SK-N-SH treated with all-trans-retinoic acid at 6 μM for 48 hours (cell line): ENCODE measurements at regions not wholly inside any gene's neighbourhood (a gene's known extent, or its start where the extent isn't known, plus 50 kb on each side); places are given as distances from the start of the nearest gene placed in this dataset.

Experiments used
- ATAC-seq: fragments of 200-7000 bp; cut with Tn5 transposase; 3 replicates; pipeline ENCODE4 v1.9.1; 2020; ENCODE audit warnings: mild to moderate bottlenecking, moderate library complexity
- ARNTL ChIP-seq: fragments of 450-650 bp; formaldehyde crosslinking; IDR thresholded peaks from 2 replicates; pipeline ENCODE4 v1.5.0; 2020; ENCODE audit warnings: low read depth, mild to moderate bottlenecking, moderate library complexity, borderline replicate concordance
- BACH2 ChIP-seq: fragments of 250-450 bp; sonication (Bioruptor Pico); IDR thresholded peaks from 2 replicates; pipeline ENCODE4 v1.9.0; 2021; ENCODE audit warnings: mild to moderate bottlenecking, borderline replicate concordance
- CSDC2 ChIP-seq: fragments of 250-450 bp; sonication (Bioruptor Pico); IDR thresholded peaks from 2 replicates; pipeline ENCODE4 v1.5.0; 2020; ENCODE audit warnings: mild to moderate bottlenecking, moderate library complexity
- ESRRG ChIP-seq: fragments of 250-450 bp; sonication (Bioruptor Pico); IDR thresholded peaks from 2 replicates; pipeline ENCODE4 v1.6.1; 2021; ENCODE audit warnings: mild to moderate bottlenecking
- GLIS3 ChIP-seq: fragments of 250-450 bp; sonication (Bioruptor Pico); IDR thresholded peaks from 2 replicates; pipeline ENCODE4 v1.5.0; 2020; ENCODE audit warnings: mild to moderate bottlenecking, moderate library complexity
- ISL1 ChIP-seq: fragments of 250-450 bp; sonication (Bioruptor Pico); IDR thresholded peaks from 2 replicates; pipeline ENCODE4 v2.1.2; 2022; ENCODE audit warnings: mild to moderate bottlenecking, moderate library complexity
- OSR1 ChIP-seq: fragments of 250-450 bp; sonication (Bioruptor Pico); IDR thresholded peaks from 2 replicates; pipeline ENCODE4 v1.8.0; 2022; ENCODE audit warnings: moderate library complexity, mild to moderate bottlenecking, inconsistent platforms
- PPARA ChIP-seq: fragments of 250-450 bp; sonication (Bioruptor Pico); IDR thresholded peaks from 2 replicates; pipeline ENCODE4 v1.5.0; 2020; ENCODE audit warnings: mild to moderate bottlenecking, borderline replicate concordance
- RARB ChIP-seq: fragments of 250-450 bp; sonication (Bioruptor Pico); IDR thresholded peaks from 2 replicates; pipeline ENCODE4 v1.8.0; 2021; ENCODE audit warnings: mild to moderate bottlenecking, moderate library complexity
- SNAI2 ChIP-seq: fragments of 250-450 bp; sonication (Bioruptor Pico); IDR thresholded peaks from 2 replicates; pipeline ENCODE4 v1.5.0; 2020; ENCODE audit warnings: mild to moderate bottlenecking, moderate library complexity
- TCF4 ChIP-seq: fragments of 250-450 bp; sonication (Bioruptor Pico); IDR thresholded peaks from 2 replicates; pipeline ENCODE4 v1.8.0; 2021; ENCODE audit warnings: mild to moderate bottlenecking, moderate library complexity, borderline replicate concordance
- TOX ChIP-seq: fragments of 250-450 bp; sonication (Bioruptor Pico); IDR thresholded peaks from 2 replicates; pipeline ENCODE4 v1.8.0; 2021; ENCODE audit warnings: mild to moderate bottlenecking, moderate library complexity, borderline replicate concordance
- ZC3H10 ChIP-seq: fragments of 250-450 bp; sonication (Bioruptor Pico); IDR thresholded peaks from 2 replicates; pipeline ENCODE4 v1.5.1; 2021; ENCODE audit warnings: mild to moderate bottlenecking, moderate library complexity
- ZFP3 ChIP-seq: fragments of 250-450 bp; sonication (Bioruptor Pico); IDR thresholded peaks from 2 replicates; pipeline ENCODE4 v1.5.0; 2020; ENCODE audit warnings: mild to moderate bottlenecking, moderate library complexity
- ZFP30 ChIP-seq: fragments of 450-650 bp; formaldehyde crosslinking; IDR thresholded peaks from 2 replicates; pipeline ENCODE4 v1.5.0; 2022; ENCODE audit warnings: mild to moderate bottlenecking, moderate library complexity
- ZNF565 ChIP-seq: fragments of 450-650 bp; formaldehyde crosslinking; conservative IDR thresholded peaks from 2 replicates; pipeline ENCODE4 v1.5.0; 2020; ENCODE audit warnings: low read depth, mild to moderate bottlenecking, moderate library complexity
- ZNF70 ChIP-seq: fragments of 450-650 bp; formaldehyde crosslinking; IDR thresholded peaks from 2 replicates; pipeline ENCODE4 v1.5.0; 2020; ENCODE audit warnings: mild to moderate bottlenecking, moderate library complexity
- ZNF8 ChIP-seq: fragments of 450-650 bp; formaldehyde crosslinking; IDR thresholded peaks from 2 replicates; pipeline ENCODE4 v1.5.0; 2020; ENCODE audit warnings: mild to moderate bottlenecking, moderate library complexity
- TF ChIP-seq, protein P1 (sequence below): fragments of 250-450 bp; sonication (Bioruptor Pico); IDR thresholded peaks from 2 replicates; pipeline ENCODE4 v1.8.0; 2020; ENCODE audit warnings: mild to moderate bottlenecking, moderate library complexity, borderline replicate concordance
- TF ChIP-seq, protein P2 (sequence below): fragments of 250-450 bp; sonication (Bioruptor Pico); IDR thresholded peaks from 2 replicates; pipeline ENCODE4 v1.5.1; 2021; ENCODE audit warnings: mild to moderate bottlenecking, moderate library complexity
- TF ChIP-seq, protein P3 (sequence below): fragments of 250-450 bp; sonication (Bioruptor Pico); IDR thresholded peaks from 2 replicates; pipeline ENCODE4 v1.8.0; 2021; ENCODE audit warnings: low read depth, mild to moderate bottlenecking, moderate library complexity, borderline replicate concordance
- TF ChIP-seq, protein P4 (sequence below): fragments of 250-450 bp; sonication (Bioruptor Pico); IDR thresholded peaks from 2 replicates; pipeline ENCODE4 v1.5.1; 2020; ENCODE audit warnings: low read depth, mild to moderate bottlenecking, moderate library complexity
- TF ChIP-seq, protein P5 (sequence below): fragments of 250-450 bp; sonication (Bioruptor Pico); IDR thresholded peaks from 2 replicates; pipeline ENCODE4 v1.5.0; 2020; ENCODE audit warnings: mild to moderate bottlenecking, moderate library complexity

DNA sequence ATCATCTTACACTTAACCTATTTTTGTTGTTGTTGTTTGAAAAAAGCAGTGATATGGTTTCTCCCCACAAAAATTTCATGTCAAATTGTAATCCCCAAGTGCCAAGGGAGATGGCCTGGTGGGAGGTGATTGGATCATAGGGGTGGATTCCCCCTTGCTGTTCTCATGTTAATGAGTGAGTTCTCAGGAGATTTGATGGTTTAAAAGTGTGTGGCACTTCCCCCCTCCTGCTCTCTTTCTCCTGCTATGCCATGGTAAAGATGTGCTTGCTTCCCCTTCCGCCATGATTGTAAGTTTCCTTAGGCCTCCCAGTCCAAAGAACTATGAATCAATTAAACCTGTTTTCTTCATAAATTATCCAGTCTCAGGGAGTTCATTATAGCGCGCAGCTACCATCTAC, 1362.7 kb upstream of the FAM98A start:
- TF ChIP-seq ZNF70 (CRISPR knock-in tag) (no peak), CSDC2 (CRISPR knock-in tag) (no peak), ISL1 (CRISPR knock-in tag) (no peak), ZC3H10 (no peak), TCF4 (CRISPR knock-in tag) (no peak), ZNF8 (CRISPR knock-in tag) (no peak), BACH2 (no peak), PPARA (CRISPR knock-in tag) (no peak), TOX (no peak), ZFP30 (no peak), ESRRG (CRISPR knock-in tag) (no peak), RARB (CRISPR knock-in tag) (no peak)
- TF ChIP-seq, protein P1, sequence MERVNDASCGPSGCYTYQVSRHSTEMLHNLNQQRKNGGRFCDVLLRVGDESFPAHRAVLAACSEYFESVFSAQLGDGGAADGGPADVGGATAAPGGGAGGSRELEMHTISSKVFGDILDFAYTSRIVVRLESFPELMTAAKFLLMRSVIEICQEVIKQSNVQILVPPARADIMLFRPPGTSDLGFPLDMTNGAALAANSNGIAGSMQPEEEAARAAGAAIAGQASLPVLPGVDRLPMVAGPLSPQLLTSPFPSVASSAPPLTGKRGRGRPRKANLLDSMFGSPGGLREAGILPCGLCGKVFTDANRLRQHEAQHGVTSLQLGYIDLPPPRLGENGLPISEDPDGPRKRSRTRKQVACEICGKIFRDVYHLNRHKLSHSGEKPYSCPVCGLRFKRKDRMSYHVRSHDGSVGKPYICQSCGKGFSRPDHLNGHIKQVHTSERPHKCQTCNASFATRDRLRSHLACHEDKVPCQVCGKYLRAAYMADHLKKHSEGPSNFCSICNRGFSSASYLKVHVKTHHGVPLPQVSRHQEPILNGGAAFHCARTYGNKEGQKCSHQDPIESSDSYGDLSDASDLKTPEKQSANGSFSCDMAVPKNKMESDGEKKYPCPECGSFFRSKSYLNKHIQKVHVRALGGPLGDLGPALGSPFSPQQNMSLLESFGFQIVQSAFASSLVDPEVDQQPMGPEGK (CRISPR knock-in tag), result no peak
- TF ChIP-seq, protein P2, sequence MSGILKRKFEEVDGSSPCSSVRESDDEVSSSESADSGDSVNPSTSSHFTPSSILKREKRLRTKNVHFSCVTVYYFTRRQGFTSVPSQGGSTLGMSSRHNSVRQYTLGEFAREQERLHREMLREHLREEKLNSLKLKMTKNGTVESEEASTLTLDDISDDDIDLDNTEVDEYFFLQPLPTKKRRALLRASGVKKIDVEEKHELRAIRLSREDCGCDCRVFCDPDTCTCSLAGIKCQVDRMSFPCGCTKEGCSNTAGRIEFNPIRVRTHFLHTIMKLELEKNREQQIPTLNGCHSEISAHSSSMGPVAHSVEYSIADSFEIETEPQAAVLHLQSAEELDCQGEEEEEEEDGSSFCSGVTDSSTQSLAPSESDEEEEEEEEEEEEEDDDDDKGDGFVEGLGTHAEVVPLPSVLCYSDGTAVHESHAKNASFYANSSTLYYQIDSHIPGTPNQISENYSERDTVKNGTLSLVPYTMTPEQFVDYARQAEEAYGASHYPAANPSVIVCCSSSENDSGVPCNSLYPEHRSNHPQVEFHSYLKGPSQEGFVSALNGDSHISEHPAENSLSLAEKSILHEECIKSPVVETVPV, result no peak
- TF ChIP-seq, protein P3, sequence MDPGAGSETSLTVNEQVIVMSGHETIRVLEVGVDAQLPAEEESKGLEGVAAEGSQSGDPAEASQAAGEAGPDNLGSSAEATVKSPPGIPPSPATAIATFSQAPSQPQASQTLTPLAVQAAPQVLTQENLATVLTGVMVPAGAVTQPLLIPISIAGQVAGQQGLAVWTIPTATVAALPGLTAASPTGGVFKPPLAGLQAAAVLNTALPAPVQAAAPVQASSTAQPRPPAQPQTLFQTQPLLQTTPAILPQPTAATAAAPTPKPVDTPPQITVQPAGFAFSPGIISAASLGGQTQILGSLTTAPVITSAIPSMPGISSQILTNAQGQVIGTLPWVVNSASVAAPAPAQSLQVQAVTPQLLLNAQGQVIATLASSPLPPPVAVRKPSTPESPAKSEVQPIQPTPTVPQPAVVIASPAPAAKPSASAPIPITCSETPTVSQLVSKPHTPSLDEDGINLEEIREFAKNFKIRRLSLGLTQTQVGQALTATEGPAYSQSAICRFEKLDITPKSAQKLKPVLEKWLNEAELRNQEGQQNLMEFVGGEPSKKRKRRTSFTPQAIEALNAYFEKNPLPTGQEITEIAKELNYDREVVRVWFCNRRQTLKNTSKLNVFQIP (CRISPR knock-in tag), result no peak
- no peak for ATAC-seq

DNA sequence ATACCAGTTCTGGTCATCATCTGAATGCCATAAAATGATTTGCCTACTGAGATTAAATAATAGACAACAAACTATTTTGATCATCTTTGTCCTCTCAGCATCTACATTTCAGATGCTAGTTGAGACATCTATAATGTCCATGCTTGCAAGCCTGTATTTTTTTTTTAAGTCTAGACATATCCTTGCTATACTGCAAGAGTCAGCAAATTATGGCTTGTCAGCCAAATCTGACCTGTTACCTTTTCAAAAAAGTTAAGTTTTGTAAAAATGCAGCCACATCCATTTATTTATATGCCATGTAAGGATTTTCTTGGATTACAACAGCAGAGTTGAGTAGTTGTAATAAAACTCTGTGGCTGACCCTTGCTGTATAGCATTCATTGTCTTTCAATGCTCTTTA, 1355.7 kb upstream of the FAM98A start:
- no peak for TF ChIP-seq PPARA (CRISPR knock-in tag)
- TF ChIP-seq, protein P1 (CRISPR knock-in tag), result no peak
- TF ChIP-seq TOX, result no peak
- no peak for TF ChIP-seq OSR1 (CRISPR knock-in tag)
- TF ChIP-seq GLIS3 (CRISPR knock-in tag), result no peak
- TF ChIP-seq ZNF565 (CRISPR knock-in tag), result no peak
- no peak for TF ChIP-seq ZFP3 (CRISPR knock-in tag)
- TF ChIP-seq, protein P3 (CRISPR knock-in tag), result no peak
- no peak for TF ChIP-seq ARNTL (CRISPR knock-in tag)
- TF ChIP-seq, protein P2, result no peak
- no peak for TF ChIP-seq ESRRG (CRISPR knock-in tag)
- TF ChIP-seq, protein P4, sequence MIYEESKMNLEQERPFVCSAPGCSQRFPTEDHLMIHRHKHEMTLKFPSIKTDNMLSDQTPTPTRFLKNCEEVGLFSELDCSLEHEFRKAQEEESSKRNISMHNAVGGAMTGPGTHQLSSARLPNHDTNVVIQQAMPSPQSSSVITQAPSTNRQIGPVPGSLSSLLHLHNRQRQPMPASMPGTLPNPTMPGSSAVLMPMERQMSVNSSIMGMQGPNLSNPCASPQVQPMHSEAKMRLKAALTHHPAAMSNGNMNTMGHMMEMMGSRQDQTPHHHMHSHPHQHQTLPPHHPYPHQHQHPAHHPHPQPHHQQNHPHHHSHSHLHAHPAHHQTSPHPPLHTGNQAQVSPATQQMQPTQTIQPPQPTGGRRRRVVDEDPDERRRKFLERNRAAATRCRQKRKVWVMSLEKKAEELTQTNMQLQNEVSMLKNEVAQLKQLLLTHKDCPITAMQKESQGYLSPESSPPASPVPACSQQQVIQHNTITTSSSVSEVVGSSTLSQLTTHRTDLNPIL, result no peak
- TF ChIP-seq ZNF8 (CRISPR knock-in tag), result no peak
- TF ChIP-seq CSDC2 (CRISPR knock-in tag), result no peak
- TF ChIP-seq BACH2, result no peak
- no peak for TF ChIP-seq TCF4 (CRISPR knock-in tag)
- no peak for TF ChIP-seq SNAI2
- TF ChIP-seq, protein P5, sequence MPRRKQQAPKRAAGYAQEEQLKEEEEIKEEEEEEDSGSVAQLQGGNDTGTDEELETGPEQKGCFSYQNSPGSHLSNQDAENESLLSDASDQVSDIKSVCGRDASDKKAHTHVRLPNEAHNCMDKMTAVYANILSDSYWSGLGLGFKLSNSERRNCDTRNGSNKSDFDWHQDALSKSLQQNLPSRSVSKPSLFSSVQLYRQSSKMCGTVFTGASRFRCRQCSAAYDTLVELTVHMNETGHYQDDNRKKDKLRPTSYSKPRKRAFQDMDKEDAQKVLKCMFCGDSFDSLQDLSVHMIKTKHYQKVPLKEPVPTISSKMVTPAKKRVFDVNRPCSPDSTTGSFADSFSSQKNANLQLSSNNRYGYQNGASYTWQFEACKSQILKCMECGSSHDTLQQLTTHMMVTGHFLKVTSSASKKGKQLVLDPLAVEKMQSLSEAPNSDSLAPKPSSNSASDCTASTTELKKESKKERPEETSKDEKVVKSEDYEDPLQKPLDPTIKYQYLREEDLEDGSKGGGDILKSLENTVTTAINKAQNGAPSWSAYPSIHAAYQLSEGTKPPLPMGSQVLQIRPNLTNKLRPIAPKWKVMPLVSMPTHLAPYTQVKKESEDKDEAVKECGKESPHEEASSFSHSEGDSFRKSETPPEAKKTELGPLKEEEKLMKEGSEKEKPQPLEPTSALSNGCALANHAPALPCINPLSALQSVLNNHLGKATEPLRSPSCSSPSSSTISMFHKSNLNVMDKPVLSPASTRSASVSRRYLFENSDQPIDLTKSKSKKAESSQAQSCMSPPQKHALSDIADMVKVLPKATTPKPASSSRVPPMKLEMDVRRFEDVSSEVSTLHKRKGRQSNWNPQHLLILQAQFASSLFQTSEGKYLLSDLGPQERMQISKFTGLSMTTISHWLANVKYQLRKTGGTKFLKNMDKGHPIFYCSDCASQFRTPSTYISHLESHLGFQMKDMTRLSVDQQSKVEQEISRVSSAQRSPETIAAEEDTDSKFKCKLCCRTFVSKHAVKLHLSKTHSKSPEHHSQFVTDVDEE (CRISPR knock-in tag), result no peak
- TF ChIP-seq, all 23 proteins: peak for 0
- ATAC-seq, result no peak
